ENCODE measurements at regions not wholly inside any gene's neighbourhood (a gene's known extent, or its start where the extent isn't known, plus 50 kb on each side); places are given as distances from the start of the nearest gene placed in this dataset.

DNA sequence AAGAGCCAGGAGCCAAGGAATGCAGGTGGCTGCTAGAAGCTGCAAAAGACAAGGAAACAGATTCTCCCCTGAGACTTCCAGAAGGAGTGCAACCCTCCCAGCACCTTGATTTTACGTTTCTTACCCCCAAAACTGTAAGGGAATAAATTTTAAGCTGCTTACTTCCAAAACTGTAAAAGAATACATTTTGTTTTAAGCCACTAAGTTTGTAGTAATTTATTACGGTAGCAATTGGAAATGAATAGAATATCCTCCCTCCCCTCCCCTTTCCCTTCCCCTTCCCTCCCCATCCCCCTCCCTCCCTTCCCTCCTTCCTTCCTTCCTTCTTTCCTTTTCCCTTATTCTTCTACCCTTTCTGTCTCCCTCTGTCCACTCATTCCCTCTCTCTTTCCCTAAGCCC lies 203.7 kb upstream of the CFAP20DC start:
- TF ChIP-seq, protein P1, sequence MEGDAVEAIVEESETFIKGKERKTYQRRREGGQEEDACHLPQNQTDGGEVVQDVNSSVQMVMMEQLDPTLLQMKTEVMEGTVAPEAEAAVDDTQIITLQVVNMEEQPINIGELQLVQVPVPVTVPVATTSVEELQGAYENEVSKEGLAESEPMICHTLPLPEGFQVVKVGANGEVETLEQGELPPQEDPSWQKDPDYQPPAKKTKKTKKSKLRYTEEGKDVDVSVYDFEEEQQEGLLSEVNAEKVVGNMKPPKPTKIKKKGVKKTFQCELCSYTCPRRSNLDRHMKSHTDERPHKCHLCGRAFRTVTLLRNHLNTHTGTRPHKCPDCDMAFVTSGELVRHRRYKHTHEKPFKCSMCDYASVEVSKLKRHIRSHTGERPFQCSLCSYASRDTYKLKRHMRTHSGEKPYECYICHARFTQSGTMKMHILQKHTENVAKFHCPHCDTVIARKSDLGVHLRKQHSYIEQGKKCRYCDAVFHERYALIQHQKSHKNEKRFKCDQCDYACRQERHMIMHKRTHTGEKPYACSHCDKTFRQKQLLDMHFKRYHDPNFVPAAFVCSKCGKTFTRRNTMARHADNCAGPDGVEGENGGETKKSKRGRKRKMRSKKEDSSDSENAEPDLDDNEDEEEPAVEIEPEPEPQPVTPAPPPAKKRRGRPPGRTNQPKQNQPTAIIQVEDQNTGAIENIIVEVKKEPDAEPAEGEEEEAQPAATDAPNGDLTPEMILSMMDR (IDR thresholded peaks at IDR 0.05) = no peak
- no peak for TF ChIP-seq POLR2A (IDR thresholded peaks at IDR 0.05)

All from heart left ventricle (tissue), 13 donors.